GM21723 (cell line): ENCODE measurements at regions not wholly inside any gene's neighbourhood (a gene's known extent, or its start where the extent isn't known, plus 50 kb on each side); places are given as distances from the start of the nearest gene placed in this dataset.

ENCODE experiments used
- ATAC-seq: cut with Tn5 transposase; IDR thresholded peaks from one replicate; pipeline ENCODE4 v1.9.1; 2021; ENCODE audit warnings: mild to moderate bottlenecking, moderate library complexity; ENCODE audit not compliant: unreplicated experiment

GRCh38 chr15:59953392-59953883 is 50.7 kb upstream of the FOXB1 start:
- no peak for ATAC-seq

- no peak for ATAC-seq
Measured at GRCh38 chr15:59952960-59953359, 51.2 kb upstream of the FOXB1 start.

- ATAC-seq: no peak
Measured at GRCh38 chr15:59950603-59951388, 53.3 kb upstream of the FOXB1 start.

GRCh38 chr15:59948924-59949613 is 55.0 kb upstream of the FOXB1 start:
- ATAC-seq: no peak

- ATAC-seq: no peak
Measured at GRCh38 chr15:59946084-59946483, 58.0 kb upstream of the FOXB1 start.

GRCh38 chr15:59945036-59945435 is 59.1 kb upstream of the FOXB1 start:
- no peak for ATAC-seq

GRCh38 chr15:59941612-59942011 is 62.5 kb upstream of the FOXB1 start:
- no peak for ATAC-seq

- ATAC-seq: no peak
Measured at GRCh38 chr15:59940928-59941327, 63.2 kb upstream of the FOXB1 start.

GRCh38 chr15:59940456-59940855 is 63.7 kb upstream of the FOXB1 start:
- no peak for ATAC-seq

- no peak for ATAC-seq
Measured at GRCh38 chr15:59936741-59937140, 67.4 kb upstream of the FOXB1 start.

GRCh38 chr15:59933607-59934006 is 70.5 kb upstream of the FOXB1 start:
- no peak for ATAC-seq

GRCh38 chr15:59931646-59932261 is 72.4 kb upstream of the FOXB1 start:
- ATAC-seq: no peak

- no peak for ATAC-seq
Measured at GRCh38 chr15:59924812-59925522, 79.1 kb upstream of the FOXB1 start.

- no peak for ATAC-seq
Measured at GRCh38 chr15:59924096-59924495, 80.0 kb upstream of the FOXB1 start.

GRCh38 chr15:59923508-59923907 is 80.6 kb upstream of the FOXB1 start:
- ATAC-seq: no peak

- ATAC-seq: peak; percentile 92
Measured at GRCh38 chr15:59918994-59919951, 84.8 kb upstream of the FOXB1 start.

- peak; percentile 60 for ATAC-seq
Measured at GRCh38 chr15:59917504-59918157, 86.5 kb upstream of the FOXB1 start.

GRCh38 chr15:59906046-59906445 is 98.1 kb upstream of the FOXB1 start:
- ATAC-seq: no peak

- no peak for ATAC-seq
Measured at GRCh38 chr15:59905176-59905575, 98.9 kb upstream of the FOXB1 start.
